Body of pancreas (tissue), 4 donors: ENCODE measurements at regions not wholly inside any gene's neighbourhood (a gene's known extent, or its start where the extent isn't known, plus 50 kb on each side); places are given as distances from the start of the nearest gene placed in this dataset.

ENCODE experiments used
- CTCF ChIP-seq, 7 experiments: fragments of 450-650 bp in 4 of 7; fragments of 200-600 bp in 3 of 7; sonication (generic) in 3 of 7; IDR thresholded peaks; one replicate each; pipeline ENCODE4 v1.5.1; 2016 to 2019; ENCODE audit warnings: antibody characterized with exemption in 7 of 7
- POLR2A ChIP-seq, 3 donors: fragments of 450-650 bp; IDR thresholded peaks; one replicate each; pipeline ENCODE4 v1.6.1; 2016; ENCODE audit warnings: antibody characterized with exemption in 3 of 3, mild to moderate bottlenecking in 2 of 3

GRCh38 chr22:48051796-48052620, 1289.6 kb downstream of the TBC1D22A start:
- TF ChIP-seq CTCF (IDR thresholded peaks at IDR 0.05), result no peak
- no peak for TF ChIP-seq POLR2A (IDR thresholded peaks at IDR 0.05)
